Adrenal gland (tissue), 9 donors: ENCODE measurements at regions not wholly inside any gene's neighbourhood (a gene's known extent, or its start where the extent isn't known, plus 50 kb on each side); places are given as distances from the start of the nearest gene placed in this dataset.

Experiments used
- DNase-seq, 7 donors: peaks; one replicate each; pipeline ENCODE4 v3.0.0-alpha.2; 2019 to 2020
- H3K27ac ChIP-seq, 5 donors: fragments of 200-600 bp; sonication (generic) in 4 of 5; 1 replicate in 3 of 5; 2 replicates in 2 of 5; pipeline versions ENCODE4 v1.5.1 to v1.8.0; 2016 to 2020; ENCODE audit warnings: mild to moderate bottlenecking in 1 of 5
- H3K27me3 ChIP-seq: fragments of 200-600 bp; 2 replicates; pipeline ENCODE4 v1.8.0; 2021
- H3K36me3 ChIP-seq, 2 donors: fragments of 200-600 bp; replicated peaks in 1 of 2; 1 replicate in 1 of 2; 2 replicates in 1 of 2; pipeline versions ENCODE4 v1.5.1 to v1.8.0; 2018 to 2022
- H3K4me1 ChIP-seq, 2 donors: fragments of 200-600 bp; replicated peaks in 1 of 2; 1 replicate in 1 of 2; 2 replicates in 1 of 2; pipeline versions ENCODE4 v1.5.1 to v1.8.0; 2018 to 2021
- H3K4me3 ChIP-seq, 4 donors: fragments of 200-600 bp; sonication (generic) in 3 of 4; one replicate each; pipeline ENCODE4 v1.5.1; 2016 to 2018
- H3K9me3 ChIP-seq, 3 donors: fragments of 200-600 bp; sonication (generic) in 1 of 3; replicated peaks in 1 of 3; 1 replicate in 2 of 3; 2 replicates in 1 of 3; pipeline versions ENCODE4 v1.5.1 to v1.8.0; 2016 to 2021
- POLR2A ChIP-seq, 2 donors: fragments of 450-650 bp; IDR thresholded peaks; one replicate each; pipeline ENCODE4 v1.6.1; 2017; ENCODE audit warnings: antibody characterized with exemption in 2 of 2, mild to moderate bottlenecking in 2 of 2, moderate library complexity in 1 of 2
- WGBS, 4 donors: extraction: QIAGEN DNeasy Blood & Tissue Kit in 2 of 4; methylation state at CpG; one replicate each; pipeline versions ENCODE4 v1.1.5 to v1.1.7; 2013 to 2017; 5-methylcytosine and 5-hydroxymethylcytosine counted together
- intact Hi-C, 2 donors: fragments of 100-400 bp; cut with DNase I; formaldehyde crosslinking; loops; one replicate each; pipeline versions ENCODE4 v1.14.1 to v1.15.0; 2022 to 2023
- TF ChIP-seq, protein P1 (sequence below), 6 experiments: fragments of 450-650 bp in 4 of 6; fragments of 200-600 bp in 2 of 6; sonication (generic) in 1 of 6; IDR thresholded peaks; 1 replicate in 5 of 6; 2 replicates in 1 of 6; pipeline versions ENCODE4 v1.5.1 to v1.8.0; 2016 to 2021; ENCODE audit warnings: antibody characterized with exemption in 6 of 6, mild to moderate bottlenecking in 2 of 6, moderate library complexity in 1 of 6
- donor health status: healthy with polysubstance abuse.
- donor health status: Bipolar disorder and iron deficiency.
- donor health status: DM: yes; HTN: yes; CAD: no.
- donor health status: DM: no; HTN: no; CAD: no.
- donor health status: DM: no; HTN: no; CAD: no.

DNA sequence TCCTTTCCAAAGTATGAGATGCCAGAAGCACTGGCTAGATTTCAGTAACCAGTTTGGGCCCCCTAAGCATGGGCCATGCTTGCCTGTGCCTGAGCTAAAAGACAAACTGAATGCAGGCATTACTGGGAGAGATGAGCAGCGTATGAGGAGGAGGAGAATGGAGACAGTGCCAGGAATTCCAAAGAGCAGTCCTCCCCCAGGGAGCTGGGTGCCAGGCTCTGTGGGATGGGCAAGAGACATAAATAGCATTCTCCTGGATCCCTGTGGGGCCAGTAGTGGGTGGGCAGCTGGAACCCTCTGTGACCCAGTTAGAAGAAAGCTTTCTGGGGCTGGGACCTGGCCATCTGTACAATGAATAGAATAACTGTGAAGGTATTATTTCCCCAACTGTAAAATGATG lies 235.6 kb downstream of the KCNA4 start:
- DNase-seq: no peak
- 55 to 83% (median 67%) methylated on average over 1 of the region's 1 CpG for WGBS, 4 donors
- Histone ChIP-seq H3K27ac (no peak overlapping the region), H3K36me3 (no peaks in the 10 kb centered on the region), H3K27me3 (no peaks in the 10 kb centered on the region), H3K4me1 (peaks cover 0 to 7% of the 10 kb centered on the region in 2 donors), H3K9me3 (no peaks in the 10 kb centered on the region), H3K4me3 (no peak overlapping the region)
- TF ChIP-seq, protein P1, sequence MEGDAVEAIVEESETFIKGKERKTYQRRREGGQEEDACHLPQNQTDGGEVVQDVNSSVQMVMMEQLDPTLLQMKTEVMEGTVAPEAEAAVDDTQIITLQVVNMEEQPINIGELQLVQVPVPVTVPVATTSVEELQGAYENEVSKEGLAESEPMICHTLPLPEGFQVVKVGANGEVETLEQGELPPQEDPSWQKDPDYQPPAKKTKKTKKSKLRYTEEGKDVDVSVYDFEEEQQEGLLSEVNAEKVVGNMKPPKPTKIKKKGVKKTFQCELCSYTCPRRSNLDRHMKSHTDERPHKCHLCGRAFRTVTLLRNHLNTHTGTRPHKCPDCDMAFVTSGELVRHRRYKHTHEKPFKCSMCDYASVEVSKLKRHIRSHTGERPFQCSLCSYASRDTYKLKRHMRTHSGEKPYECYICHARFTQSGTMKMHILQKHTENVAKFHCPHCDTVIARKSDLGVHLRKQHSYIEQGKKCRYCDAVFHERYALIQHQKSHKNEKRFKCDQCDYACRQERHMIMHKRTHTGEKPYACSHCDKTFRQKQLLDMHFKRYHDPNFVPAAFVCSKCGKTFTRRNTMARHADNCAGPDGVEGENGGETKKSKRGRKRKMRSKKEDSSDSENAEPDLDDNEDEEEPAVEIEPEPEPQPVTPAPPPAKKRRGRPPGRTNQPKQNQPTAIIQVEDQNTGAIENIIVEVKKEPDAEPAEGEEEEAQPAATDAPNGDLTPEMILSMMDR (IDR thresholded peaks at IDR 0.05): no peak
- TF ChIP-seq POLR2A (IDR thresholded peaks at IDR 0.05): no peak
- intact Hi-C loops: no loop called here

DNA sequence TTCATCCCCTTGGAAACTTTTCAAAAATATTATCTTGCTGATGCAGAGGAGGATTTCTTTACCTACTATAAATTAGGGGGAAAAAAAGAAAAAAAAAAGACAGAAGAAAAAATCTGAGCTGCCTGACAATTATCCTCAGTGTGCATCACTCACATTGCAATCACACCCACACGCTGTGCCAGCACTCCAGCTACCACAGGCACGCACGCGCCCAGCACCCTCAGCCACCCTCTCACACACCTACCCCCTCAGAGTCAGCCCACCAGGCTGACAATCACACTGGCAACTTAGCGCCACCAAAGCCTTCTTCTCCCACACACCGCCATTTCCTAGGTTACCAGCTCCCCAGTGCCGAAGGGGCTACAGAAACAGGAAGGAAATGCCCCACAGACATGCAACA lies 236.1 kb downstream of the KCNA4 start:
- 60 to 68% (median 61%) methylated on average over 6 to 7 of the region's 7 CpGs for WGBS, 4 donors
- Histone ChIP-seq H3K36me3 (no peaks in the 10 kb centered on the region), H3K27ac (no peak overlapping the region), H3K9me3 (no peaks in the 10 kb centered on the region), H3K27me3 (no peaks in the 10 kb centered on the region), H3K4me3 (no peak overlapping the region), H3K4me1 (peaks cover 0 to 7% of the 10 kb centered on the region in 2 donors)
- intact Hi-C loops: no loop called here
- DNase-seq: no peak
- no peak for TF ChIP-seq POLR2A (IDR thresholded peaks at IDR 0.05)
- TF ChIP-seq, protein P1 (IDR thresholded peaks at IDR 0.05): no peak

DNA sequence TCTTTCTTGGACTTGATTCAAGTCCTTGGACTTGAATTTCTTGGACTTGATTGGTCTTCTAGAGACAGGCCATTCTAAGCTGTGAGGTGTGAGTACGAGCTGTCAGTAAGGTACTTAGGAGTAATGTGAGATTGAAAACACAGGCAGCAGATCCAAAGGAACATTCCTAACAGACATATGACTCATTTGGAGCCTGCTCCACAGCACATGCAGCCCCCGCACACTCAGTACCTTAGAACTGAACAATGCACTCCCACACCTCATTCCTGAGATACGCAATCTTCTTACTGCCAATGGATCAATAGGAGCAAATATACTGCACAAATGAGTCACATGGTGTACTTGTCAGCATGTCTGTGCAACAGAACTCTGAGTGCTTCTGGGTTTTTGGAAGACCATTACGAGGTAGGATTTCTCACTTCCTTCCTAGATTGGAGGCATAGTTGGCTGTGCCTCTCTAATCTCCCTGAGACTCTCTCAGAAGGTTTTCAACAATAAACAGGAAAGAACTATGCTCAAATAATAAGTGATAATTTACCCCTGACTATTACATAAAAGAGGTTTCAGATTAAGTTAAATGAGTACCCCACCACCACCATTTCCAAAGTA lies 243.1 kb downstream of the KCNA4 start:
- Histone ChIP-seq H3K9me3 (no peaks in the 10 kb centered on the region), H3K4me3 (no peak overlapping the region), H3K4me1 (no peaks in the 10 kb centered on the region), H3K36me3 (no peaks in the 10 kb centered on the region), H3K27me3 (no peaks in the 10 kb centered on the region), H3K27ac (no peak overlapping the region)
- WGBS, 4 donors: 88 to 90% (median 90%) methylated on average over 4 of the region's 4 CpGs
- no peak for TF ChIP-seq POLR2A (IDR thresholded peaks at IDR 0.05)
- TF ChIP-seq, protein P1 (IDR thresholded peaks at IDR 0.05): no peak
- no peak for DNase-seq
- intact Hi-C loops: no loop called here

DNA sequence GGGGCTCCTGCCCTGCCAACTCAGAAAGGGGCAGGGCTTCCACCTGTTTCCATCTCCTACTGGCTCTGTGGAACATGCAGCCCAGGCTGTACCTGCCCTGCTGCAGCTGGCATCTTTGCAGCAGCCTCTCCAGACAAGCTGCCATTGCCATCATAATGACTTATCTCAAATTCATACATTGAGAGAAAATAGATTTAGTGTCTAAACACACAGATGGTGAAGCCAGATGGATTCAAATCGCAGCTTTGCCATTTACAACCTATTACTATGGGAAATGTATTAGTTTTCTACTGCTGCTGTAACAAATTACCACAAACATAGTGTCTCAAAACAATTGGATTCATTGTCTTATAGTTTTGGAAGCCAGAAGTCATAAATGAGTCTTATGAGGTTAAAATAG lies 260.0 kb downstream of the KCNA4 start:
- no peaks in the 10 kb centered on the region for H3K9me3 ChIP-seq
- WGBS, 4 donors: 73 to 95% (median 89%) methylated on average over 1 of the region's 1 CpG
- TF ChIP-seq, protein P1 (IDR thresholded peaks at IDR 0.05): no peak
- TF ChIP-seq POLR2A (IDR thresholded peaks at IDR 0.05): no peak

More for the DNA sequence above, 260.0 kb downstream of the KCNA4 start:
- intact Hi-C loops: no loop called here
- H3K27me3 ChIP-seq: no peaks in the 10 kb centered on the region
- H3K27ac ChIP-seq: no peak overlapping the region
- no peaks in the 10 kb centered on the region for H3K36me3 ChIP-seq
- no peak for DNase-seq
- H3K4me1 ChIP-seq: no peaks in the 10 kb centered on the region
- H3K4me3 ChIP-seq: no peak overlapping the region
